GM18505 (cell line): ENCODE measurements at regions not wholly inside any gene's neighbourhood (a gene's known extent, or its start where the extent isn't known, plus 50 kb on each side); places are given as distances from the start of the nearest gene placed in this dataset.

Experiments used
- ATAC-seq: cut with Tn5 transposase; IDR thresholded peaks from one replicate; pipeline ENCODE4 v1.9.1; 2021; ENCODE audit not compliant: unreplicated experiment
- POLR2A ChIP-seq: IDR thresholded peaks from 4 replicates; pipeline ENCODE4 v1.6.1; 2011; ENCODE audit warnings: borderline replicate concordance; ENCODE audit not compliant: insufficient read depth, insufficient read length; ENCODE audit errors: extremely low read depth

- no peak for ATAC-seq
- TF ChIP-seq POLR2A, result no peak
Observed at GRCh38 chr4:11542952-11543351, 114.3 kb upstream of the HS3ST1 start.

GRCh38 chr4:11537846-11538245, 109.2 kb upstream of the HS3ST1 start:
- ATAC-seq, result no peak

GRCh38 chr4:11535333-11535732, 106.6 kb upstream of the HS3ST1 start:
- no peak for ATAC-seq
- no peak for TF ChIP-seq POLR2A

More at GRCh38 chr4:11537846-11538245, 109.2 kb upstream of the HS3ST1 start:
- no peak for TF ChIP-seq POLR2A

- no peak for TF ChIP-seq POLR2A
- no peak for ATAC-seq
Observed at GRCh38 chr4:11534623-11535302, 106.1 kb upstream of the HS3ST1 start.

- no peak for TF ChIP-seq POLR2A
- no peak for ATAC-seq
Observed at GRCh38 chr4:11532138-11532537, 103.4 kb upstream of the HS3ST1 start.

- no peak for TF ChIP-seq POLR2A
- no peak for ATAC-seq
Observed at GRCh38 chr4:11529625-11530201, 101.0 kb upstream of the HS3ST1 start.

- ATAC-seq, result no peak
- TF ChIP-seq POLR2A, result no peak
Observed at GRCh38 chr4:11525085-11525484, 96.4 kb upstream of the HS3ST1 start.

- TF ChIP-seq POLR2A, result no peak
- no peak for ATAC-seq
Observed at GRCh38 chr4:11518754-11519153, 90.1 kb upstream of the HS3ST1 start.

- no peak for TF ChIP-seq POLR2A
- no peak for ATAC-seq
Observed at GRCh38 chr4:11514779-11515419, 86.2 kb upstream of the HS3ST1 start.

GRCh38 chr4:11514003-11514402, 85.3 kb upstream of the HS3ST1 start:
- no peak for ATAC-seq
- no peak for TF ChIP-seq POLR2A

- no peak for TF ChIP-seq POLR2A
- ATAC-seq, result no peak
Observed at GRCh38 chr4:11512871-11513270, 84.2 kb upstream of the HS3ST1 start.

GRCh38 chr4:11511321-11511720, 82.6 kb upstream of the HS3ST1 start:
- no peak for TF ChIP-seq POLR2A
- no peak for ATAC-seq

- ATAC-seq, result no peak
- TF ChIP-seq POLR2A, result no peak
Observed at GRCh38 chr4:11507920-11508319, 79.2 kb upstream of the HS3ST1 start.

GRCh38 chr4:11506194-11506593, 77.5 kb upstream of the HS3ST1 start:
- ATAC-seq, result no peak
- TF ChIP-seq POLR2A, result no peak
